ENCODE measurements at regions not wholly inside any gene's neighbourhood (a gene's known extent, or its start where the extent isn't known, plus 50 kb on each side); places are given as distances from the start of the nearest gene placed in this dataset.

DNA sequence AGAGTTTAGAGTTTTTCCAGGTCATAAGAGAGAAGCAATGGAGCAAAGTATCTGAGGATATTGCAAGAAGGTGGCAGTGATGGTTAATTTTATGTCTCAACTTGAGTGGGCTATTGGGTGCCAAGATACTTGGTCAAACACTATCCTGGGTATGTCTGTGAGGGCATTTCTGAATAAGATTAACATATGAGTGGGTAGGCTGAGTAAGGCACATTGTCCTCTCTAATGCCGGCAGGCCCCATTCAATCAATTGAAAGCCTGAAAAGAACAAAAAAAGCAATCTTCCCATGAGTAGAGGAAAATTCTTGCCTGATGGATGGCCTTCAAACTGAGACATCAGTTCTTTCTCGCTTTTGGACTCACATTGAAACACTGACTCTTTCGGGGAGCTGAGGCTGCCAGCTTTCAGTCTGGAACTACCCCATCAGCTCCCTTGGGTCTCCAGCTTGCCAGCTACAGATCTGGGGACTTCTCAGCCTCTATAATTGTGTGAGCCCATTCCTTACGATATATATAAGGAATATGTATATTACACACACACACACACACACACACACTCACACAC, 228.8 kb downstream of the BUD13 start:
- TF ChIP-seq EGR1 (IDR thresholded peaks at IDR 0.05) = no peak
- no peak for TF ChIP-seq TEAD4 (IDR thresholded peaks at IDR 0.05)
- no peak for TF ChIP-seq CEBPB (IDR thresholded peaks at IDR 0.05)
- no peak for TF ChIP-seq FOXM1 (IDR thresholded peaks at IDR 0.05; ENCODE audit: borderline replicate concordance, low read depth)
- TF ChIP-seq, protein P1, sequence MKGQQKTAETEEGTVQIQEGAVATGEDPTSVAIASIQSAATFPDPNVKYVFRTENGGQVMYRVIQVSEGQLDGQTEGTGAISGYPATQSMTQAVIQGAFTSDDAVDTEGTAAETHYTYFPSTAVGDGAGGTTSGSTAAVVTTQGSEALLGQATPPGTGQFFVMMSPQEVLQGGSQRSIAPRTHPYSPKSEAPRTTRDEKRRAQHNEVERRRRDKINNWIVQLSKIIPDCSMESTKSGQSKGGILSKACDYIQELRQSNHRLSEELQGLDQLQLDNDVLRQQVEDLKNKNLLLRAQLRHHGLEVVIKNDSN (IDR thresholded peaks at IDR 0.05) = no peak
- TF ChIP-seq NFIC (IDR thresholded peaks at IDR 0.05) = no peak
- TF ChIP-seq TCF12 (IDR thresholded peaks at IDR 0.05; ENCODE audit: low read depth) = no peak
- no peak for TF ChIP-seq YY1 (IDR thresholded peaks at IDR 0.05; ENCODE audit: low read depth)
- TF ChIP-seq EP300 (IDR thresholded peaks at IDR 0.05; ENCODE audit: borderline replicate concordance) = no peak
- TF ChIP-seq, protein P2, sequence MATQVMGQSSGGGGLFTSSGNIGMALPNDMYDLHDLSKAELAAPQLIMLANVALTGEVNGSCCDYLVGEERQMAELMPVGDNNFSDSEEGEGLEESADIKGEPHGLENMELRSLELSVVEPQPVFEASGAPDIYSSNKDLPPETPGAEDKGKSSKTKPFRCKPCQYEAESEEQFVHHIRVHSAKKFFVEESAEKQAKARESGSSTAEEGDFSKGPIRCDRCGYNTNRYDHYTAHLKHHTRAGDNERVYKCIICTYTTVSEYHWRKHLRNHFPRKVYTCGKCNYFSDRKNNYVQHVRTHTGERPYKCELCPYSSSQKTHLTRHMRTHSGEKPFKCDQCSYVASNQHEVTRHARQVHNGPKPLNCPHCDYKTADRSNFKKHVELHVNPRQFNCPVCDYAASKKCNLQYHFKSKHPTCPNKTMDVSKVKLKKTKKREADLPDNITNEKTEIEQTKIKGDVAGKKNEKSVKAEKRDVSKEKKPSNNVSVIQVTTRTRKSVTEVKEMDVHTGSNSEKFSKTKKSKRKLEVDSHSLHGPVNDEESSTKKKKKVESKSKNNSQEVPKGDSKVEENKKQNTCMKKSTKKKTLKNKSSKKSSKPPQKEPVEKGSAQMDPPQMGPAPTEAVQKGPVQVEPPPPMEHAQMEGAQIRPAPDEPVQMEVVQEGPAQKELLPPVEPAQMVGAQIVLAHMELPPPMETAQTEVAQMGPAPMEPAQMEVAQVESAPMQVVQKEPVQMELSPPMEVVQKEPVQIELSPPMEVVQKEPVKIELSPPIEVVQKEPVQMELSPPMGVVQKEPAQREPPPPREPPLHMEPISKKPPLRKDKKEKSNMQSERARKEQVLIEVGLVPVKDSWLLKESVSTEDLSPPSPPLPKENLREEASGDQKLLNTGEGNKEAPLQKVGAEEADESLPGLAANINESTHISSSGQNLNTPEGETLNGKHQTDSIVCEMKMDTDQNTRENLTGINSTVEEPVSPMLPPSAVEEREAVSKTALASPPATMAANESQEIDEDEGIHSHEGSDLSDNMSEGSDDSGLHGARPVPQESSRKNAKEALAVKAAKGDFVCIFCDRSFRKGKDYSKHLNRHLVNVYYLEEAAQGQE (IDR thresholded peaks at IDR 0.05; ENCODE audit: low read depth) = no peak
- TF ChIP-seq CREB1 (IDR thresholded peaks at IDR 0.05; ENCODE audit: low read depth) = no peak
- TF ChIP-seq, protein P3, sequence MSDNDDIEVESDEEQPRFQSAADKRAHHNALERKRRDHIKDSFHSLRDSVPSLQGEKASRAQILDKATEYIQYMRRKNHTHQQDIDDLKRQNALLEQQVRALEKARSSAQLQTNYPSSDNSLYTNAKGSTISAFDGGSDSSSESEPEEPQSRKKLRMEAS (IDR thresholded peaks at IDR 0.05) = no peak
- TF ChIP-seq ZBTB7A (IDR thresholded peaks at IDR 0.05; ENCODE audit: low read depth) = no peak
- no peak for TF ChIP-seq RAD21 (IDR thresholded peaks at IDR 0.05; ENCODE audit: low read depth)

DNA sequence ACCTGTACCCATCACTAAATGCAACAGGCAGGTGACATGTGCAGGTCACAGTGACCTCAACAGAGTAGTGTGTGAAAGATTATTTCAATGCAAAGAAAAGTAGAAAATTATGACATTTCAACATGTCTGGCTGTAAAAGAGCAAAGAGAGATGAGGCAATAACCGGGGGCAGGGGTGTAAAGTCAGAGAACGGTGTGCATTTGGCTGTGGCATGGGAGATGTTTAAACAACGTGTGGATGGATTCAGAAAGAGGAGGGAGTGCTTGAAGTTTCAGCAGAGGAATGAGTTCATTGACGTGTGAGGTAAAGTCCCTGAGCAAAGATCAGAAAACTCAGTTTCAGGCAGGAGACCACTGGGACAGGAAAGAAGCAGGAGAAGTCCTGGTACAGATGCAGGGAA, 229.7 kb downstream of the BUD13 start:
- no peak for TF ChIP-seq YY1 (IDR thresholded peaks at IDR 0.05; ENCODE audit: low read depth)

DNA sequence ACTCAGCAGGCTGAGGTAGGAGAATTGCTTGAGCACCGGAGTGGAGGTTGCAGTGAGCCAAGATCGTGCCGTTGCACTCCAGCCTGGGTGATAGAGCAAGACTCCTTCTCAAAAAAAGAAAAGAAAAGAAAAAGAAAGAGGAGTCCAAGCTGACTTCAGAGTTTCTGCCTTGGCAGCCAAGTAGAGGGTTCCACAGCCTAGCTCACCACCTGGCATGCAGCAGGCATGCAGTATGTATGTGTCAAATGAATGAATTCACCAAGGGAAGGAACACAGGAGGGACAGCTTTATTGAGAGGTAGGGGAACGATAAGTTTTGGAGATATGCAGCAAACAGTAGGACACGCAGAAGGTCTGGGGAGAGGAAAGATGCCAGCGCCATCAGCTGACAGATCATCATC, 230.4 kb downstream of the BUD13 start:
- TF ChIP-seq CEBPB (IDR thresholded peaks at IDR 0.05) (no peak), EP300 (IDR thresholded peaks at IDR 0.05; ENCODE audit: borderline replicate concordance) (no peak), RAD21 (IDR thresholded peaks at IDR 0.05; ENCODE audit: low read depth) (no peak), NFIC (IDR thresholded peaks at IDR 0.05) (no peak), TCF12 (IDR thresholded peaks at IDR 0.05; ENCODE audit: low read depth) (no peak), CREB1 (IDR thresholded peaks at IDR 0.05; ENCODE audit: low read depth) (no peak), TEAD4 (IDR thresholded peaks at IDR 0.05) (no peak), TAF1 (IDR thresholded peaks at IDR 0.05; ENCODE audit: low read depth) (no peak), EGR1 (IDR thresholded peaks at IDR 0.05) (no peak), FOXM1 (IDR thresholded peaks at IDR 0.05; ENCODE audit: borderline replicate concordance, low read depth) (no peak), ZBTB7A (IDR thresholded peaks at IDR 0.05; ENCODE audit: low read depth) (no peak), YY1 (IDR thresholded peaks at IDR 0.05; ENCODE audit: low read depth) (no peak)
- TF ChIP-seq, protein P2 (IDR thresholded peaks at IDR 0.05; ENCODE audit: low read depth) = no peak
- TF ChIP-seq, protein P1 (IDR thresholded peaks at IDR 0.05) = no peak
- TF ChIP-seq, protein P3 (IDR thresholded peaks at IDR 0.05) = no peak

DNA sequence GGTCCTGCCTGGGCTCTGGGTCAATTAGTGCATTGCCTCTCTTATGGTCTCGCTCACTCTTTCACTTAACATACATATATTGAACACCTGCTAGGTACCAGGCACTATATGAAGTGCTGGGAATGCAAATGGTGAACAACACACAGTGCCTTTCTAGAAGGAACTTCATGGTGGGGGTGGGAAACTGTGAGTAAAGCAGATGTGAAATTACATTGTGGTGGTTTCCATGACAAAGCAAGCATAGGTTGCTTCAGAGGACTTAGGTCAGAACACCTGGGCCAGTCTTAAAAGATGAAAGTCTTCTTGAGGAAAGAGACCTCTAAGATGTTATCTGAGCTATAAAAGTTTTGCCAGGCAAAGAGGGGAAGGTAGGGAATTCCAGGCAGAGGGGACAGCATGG, 231.3 kb downstream of the BUD13 start:
- no peak for TF ChIP-seq CEBPB (IDR thresholded peaks at IDR 0.05)
- TF ChIP-seq TCF12 (IDR thresholded peaks at IDR 0.05; ENCODE audit: low read depth) = no peak
- no peak for TF ChIP-seq EGR1 (IDR thresholded peaks at IDR 0.05)
- TF ChIP-seq TEAD4 (IDR thresholded peaks at IDR 0.05) = no peak
- TF ChIP-seq TAF1 (IDR thresholded peaks at IDR 0.05; ENCODE audit: low read depth) = no peak
- TF ChIP-seq CREB1 (IDR thresholded peaks at IDR 0.05; ENCODE audit: low read depth) = no peak
- TF ChIP-seq NFIC (IDR thresholded peaks at IDR 0.05) = no peak
- TF ChIP-seq, protein P2 (IDR thresholded peaks at IDR 0.05; ENCODE audit: low read depth) = no peak
- no peak for TF ChIP-seq YY1 (IDR thresholded peaks at IDR 0.05; ENCODE audit: low read depth)
- TF ChIP-seq RAD21 (IDR thresholded peaks at IDR 0.05; ENCODE audit: low read depth) = no peak

Measured in Ishikawa (cell line).